WERI-Rb-1 (cell line): ENCODE measurements at regions not wholly inside any gene's neighbourhood (a gene's known extent, or its start where the extent isn't known, plus 50 kb on each side); places are given as distances from the start of the nearest gene placed in this dataset.

Experiments used
- DNase-seq: peaks from one replicate; pipeline ENCODE4 v3.0.0-alpha.2; 2020
- H3K27ac ChIP-seq: fragments of 250-450 bp; sonication (Bioruptor Pico); 2 replicates; pipeline ENCODE4 v1.5.1; 2020; ENCODE audit warnings: mild to moderate bottlenecking, moderate library complexity
- H3K27me3 ChIP-seq: fragments of 250-450 bp; sonication (Bioruptor Pico); 2 replicates; pipeline ENCODE4 v1.5.1; 2021; ENCODE audit warnings: mild to moderate bottlenecking, low read depth, moderate library complexity; ENCODE audit not compliant: insufficient read depth, severe bottlenecking
- H3K36me3 ChIP-seq: fragments of 250-450 bp; sonication (Bioruptor Pico); 2 replicates; pipeline ENCODE4 v1.5.1; 2020; ENCODE audit warnings: mild to moderate bottlenecking, moderate library complexity
- H3K4me3 ChIP-seq: 2 replicates; pipeline ENCODE4 v1.5.1; 2011; ENCODE audit warnings: low read depth, mild to moderate bottlenecking, control low read depth, low read length
- H3K9me3 ChIP-seq: fragments of 250-450 bp; sonication (Bioruptor Pico); 2 replicates; pipeline ENCODE4 v1.5.1; 2021; ENCODE audit warnings: mild to moderate bottlenecking, moderate library complexity; ENCODE audit not compliant: severe bottlenecking
- TF ChIP-seq, protein P1 (sequence below): IDR thresholded peaks from 2 replicates; pipeline ENCODE4 v1.5.1; 2011; ENCODE audit warnings: low read depth, mild to moderate bottlenecking, control low read depth, inconsistent platforms, low read length

DNA sequence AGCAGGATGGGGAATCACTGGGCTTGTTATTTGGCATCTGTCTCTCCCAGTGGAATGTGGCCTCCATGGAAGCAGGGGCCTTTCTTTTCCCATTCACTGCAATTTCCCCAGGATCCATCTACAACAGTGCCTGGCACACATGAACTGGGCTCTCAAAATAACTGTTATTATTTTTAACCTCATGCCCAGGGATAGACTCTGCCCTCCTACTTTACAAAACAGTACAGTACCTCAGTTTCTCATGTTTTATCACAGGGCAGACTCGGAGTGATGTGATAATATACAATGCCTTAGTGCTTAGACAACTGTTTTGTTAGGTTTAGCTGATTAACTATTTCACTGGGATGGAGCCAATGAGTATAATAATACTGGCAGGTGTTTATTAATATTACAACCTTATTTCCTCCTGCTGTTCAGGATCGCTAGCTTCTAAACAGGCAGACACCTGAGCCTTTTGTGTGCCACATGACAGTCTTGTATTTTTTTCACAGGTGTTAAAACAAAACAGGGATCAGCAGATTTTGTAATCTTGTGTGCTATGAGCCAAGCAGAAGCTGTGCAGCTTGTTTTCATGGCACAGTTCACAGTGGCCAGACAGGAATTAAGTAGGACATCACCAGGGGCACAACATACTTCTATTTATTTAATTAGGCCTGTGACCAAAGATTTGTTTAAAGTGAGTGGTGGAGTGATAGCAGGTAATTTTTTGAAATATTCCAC lies 157.7 kb upstream of the EYA4 start:
- no peak overlapping the region for H3K4me3 ChIP-seq

DNA sequence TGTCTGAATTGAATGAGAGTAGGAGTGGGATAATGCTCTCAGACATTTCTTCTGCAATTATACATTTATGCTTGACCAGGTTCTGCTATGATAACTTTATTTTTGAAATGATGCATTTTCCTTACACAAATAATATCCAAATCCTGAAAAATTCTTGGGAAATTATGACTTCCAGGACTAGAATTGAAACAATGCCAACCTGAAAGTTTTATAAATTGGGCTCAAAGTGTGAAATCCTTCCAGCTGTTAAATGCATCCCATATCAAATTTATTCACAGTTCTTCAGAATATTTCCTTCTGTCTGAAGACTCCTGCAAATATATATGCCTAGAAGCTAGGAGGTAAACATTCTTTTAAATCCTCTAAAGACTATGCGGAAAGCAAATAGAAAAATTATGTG lies 155.7 kb upstream of the EYA4 start:
- H3K4me3 ChIP-seq, result no peak overlapping the region
- no peak for DNase-seq
- H3K9me3 ChIP-seq, result no peaks in the 10 kb centered on the region
- H3K27ac ChIP-seq, result no peak overlapping the region
- TF ChIP-seq, protein P1, sequence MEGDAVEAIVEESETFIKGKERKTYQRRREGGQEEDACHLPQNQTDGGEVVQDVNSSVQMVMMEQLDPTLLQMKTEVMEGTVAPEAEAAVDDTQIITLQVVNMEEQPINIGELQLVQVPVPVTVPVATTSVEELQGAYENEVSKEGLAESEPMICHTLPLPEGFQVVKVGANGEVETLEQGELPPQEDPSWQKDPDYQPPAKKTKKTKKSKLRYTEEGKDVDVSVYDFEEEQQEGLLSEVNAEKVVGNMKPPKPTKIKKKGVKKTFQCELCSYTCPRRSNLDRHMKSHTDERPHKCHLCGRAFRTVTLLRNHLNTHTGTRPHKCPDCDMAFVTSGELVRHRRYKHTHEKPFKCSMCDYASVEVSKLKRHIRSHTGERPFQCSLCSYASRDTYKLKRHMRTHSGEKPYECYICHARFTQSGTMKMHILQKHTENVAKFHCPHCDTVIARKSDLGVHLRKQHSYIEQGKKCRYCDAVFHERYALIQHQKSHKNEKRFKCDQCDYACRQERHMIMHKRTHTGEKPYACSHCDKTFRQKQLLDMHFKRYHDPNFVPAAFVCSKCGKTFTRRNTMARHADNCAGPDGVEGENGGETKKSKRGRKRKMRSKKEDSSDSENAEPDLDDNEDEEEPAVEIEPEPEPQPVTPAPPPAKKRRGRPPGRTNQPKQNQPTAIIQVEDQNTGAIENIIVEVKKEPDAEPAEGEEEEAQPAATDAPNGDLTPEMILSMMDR, result no peak
- peaks cover 3% of the 10 kb centered on the region for H3K27me3 ChIP-seq
- H3K36me3 ChIP-seq, result no peaks in the 10 kb centered on the region

More for the DNA sequence above, 157.7 kb upstream of the EYA4 start:
- H3K27me3 ChIP-seq, result peaks cover 3% of the 10 kb centered on the region
- no peak for DNase-seq
- no peaks in the 10 kb centered on the region for H3K9me3 ChIP-seq
- TF ChIP-seq, protein P1, result no peak
- H3K36me3 ChIP-seq, result no peaks in the 10 kb centered on the region
- H3K27ac ChIP-seq, result no peak overlapping the region

DNA sequence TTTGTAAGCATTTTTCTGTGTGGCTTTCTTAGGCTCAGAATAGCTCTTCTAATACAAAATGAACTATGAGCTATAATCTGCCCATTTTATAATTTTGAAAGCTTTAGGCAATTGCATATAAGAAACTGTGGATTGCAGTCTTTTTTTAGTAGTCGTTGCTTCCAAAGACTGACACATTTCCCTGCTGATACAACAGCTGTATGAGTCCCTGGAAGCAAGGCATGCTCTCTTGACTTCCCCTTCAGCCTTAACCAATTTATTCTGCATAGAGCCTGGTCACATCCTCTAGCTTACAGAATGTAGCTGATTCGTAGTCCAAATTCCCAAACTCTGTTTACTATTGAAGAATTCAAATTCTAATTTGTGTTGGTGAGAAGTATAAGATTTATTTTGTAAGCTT lies 155.3 kb upstream of the EYA4 start:
- no peaks in the 10 kb centered on the region for H3K36me3 ChIP-seq
- H3K27me3 ChIP-seq, result peaks cover under 1% of the 10 kb centered on the region
- H3K27ac ChIP-seq, result no peak overlapping the region
- no peaks in the 10 kb centered on the region for H3K9me3 ChIP-seq
- TF ChIP-seq, protein P1, result no peak
- no peak overlapping the region for H3K4me3 ChIP-seq
- DNase-seq, result no peak

DNA sequence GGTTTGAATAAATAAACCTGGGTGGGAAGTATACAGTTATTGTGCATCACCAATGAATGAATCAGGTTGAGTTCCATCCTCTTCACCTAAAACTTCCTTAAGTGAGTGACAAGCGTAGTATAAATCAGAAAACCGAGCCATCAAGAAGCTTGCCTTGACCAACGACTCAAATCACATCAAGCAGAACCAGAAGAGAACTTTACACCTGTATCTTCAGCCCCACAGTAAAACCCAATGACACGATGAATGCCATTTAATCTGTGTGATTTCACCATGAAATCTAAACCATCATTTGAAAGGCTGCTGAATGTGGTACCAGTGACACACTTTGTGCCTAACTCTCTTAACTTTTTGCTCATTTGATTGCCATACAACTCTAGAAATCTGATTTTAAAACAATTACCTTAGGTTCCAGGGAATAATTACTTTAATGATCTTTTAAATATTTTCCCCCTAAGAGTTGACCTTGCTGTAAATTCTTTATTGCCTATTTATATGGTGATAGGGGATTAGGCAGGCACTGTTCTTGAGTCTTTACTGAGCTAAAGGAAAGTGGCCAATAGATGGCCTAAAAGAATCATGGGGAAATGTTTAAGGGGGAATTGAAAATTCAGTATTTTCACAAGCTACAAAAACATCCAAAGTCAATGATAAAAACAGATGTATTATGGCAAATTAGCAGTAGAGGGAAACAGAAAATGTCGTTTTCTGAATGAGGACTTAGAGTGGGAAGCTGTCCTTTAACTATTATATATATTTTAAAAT lies 152.0 kb upstream of the EYA4 start:
- no peak overlapping the region for H3K27ac ChIP-seq
- no peaks in the 10 kb centered on the region for H3K9me3 ChIP-seq
- no peaks in the 10 kb centered on the region for H3K27me3 ChIP-seq
- no peak for DNase-seq
- H3K36me3 ChIP-seq, result no peaks in the 10 kb centered on the region
- TF ChIP-seq, protein P1, result no peak
- no peak overlapping the region for H3K4me3 ChIP-seq

DNA sequence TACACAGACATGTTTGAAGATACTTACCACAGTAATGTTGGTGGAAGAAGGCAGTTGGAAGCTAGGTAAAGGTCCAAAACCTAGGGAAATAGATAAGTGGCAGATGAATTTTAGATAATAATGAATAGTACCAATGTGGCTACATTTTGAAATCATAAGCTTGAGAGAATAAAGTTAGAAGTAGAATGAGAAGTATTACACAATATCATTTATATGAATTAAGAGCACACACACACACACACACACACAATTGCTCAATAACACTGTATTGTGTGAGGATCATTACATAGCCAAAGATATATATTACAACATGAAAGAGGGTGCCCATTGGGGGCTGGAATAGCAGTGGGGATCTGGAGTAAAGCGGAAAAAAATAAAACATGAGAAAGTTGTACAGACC lies 149.0 kb upstream of the EYA4 start:
- no peak overlapping the region for H3K27ac ChIP-seq
- no peaks in the 10 kb centered on the region for H3K27me3 ChIP-seq
- TF ChIP-seq, protein P1, result no peak
- no peak overlapping the region for H3K4me3 ChIP-seq
- DNase-seq, result no peak
- no peaks in the 10 kb centered on the region for H3K36me3 ChIP-seq
- H3K9me3 ChIP-seq, result no peaks in the 10 kb centered on the region
